ENCODE measurements at regions not wholly inside any gene's neighbourhood (a gene's known extent, or its start where the extent isn't known, plus 50 kb on each side); places are given as distances from the start of the nearest gene placed in this dataset.

DNA sequence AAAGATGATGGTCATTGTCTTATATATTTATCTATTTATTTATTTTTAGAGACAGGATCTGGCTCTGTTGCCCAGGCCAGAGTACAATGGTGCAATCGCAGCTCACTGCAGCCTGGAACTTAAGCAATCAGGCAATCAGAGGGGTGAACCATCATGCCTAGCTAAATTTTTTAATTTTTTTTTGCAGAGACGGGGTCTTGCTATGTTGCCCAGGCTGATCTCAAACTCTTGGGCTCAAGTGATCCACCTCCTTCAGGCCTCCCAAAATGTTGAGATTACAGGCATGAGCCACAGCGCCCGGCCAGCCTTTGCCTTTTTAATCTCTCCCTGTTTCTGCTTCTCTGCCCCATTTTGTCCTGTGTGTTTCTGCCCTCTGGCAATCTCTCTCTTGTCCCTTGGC lies 102.2 kb downstream of the NCR2 start:
- Histone ChIP-seq H3K27me3 (ENCODE audit: insufficient read depth, low read length) (peaks cover 4% of the 10 kb centered on the region; the same call in 1 of the 2 replicates), H2BK120ac (ENCODE audit: low read depth, low read length, poor library complexity, severe bottlenecking) (no peak overlapping the region), H2BK5ac (ENCODE audit: insufficient read length, low read length) (no peak overlapping the region), H2AFZ (ENCODE audit: low read length) (no peak overlapping the region), H2BK15ac (ENCODE audit: low read depth, low read length) (no peak overlapping the region), H4K5ac (ENCODE audit: insufficient read length, low read depth, low read length) (no peak overlapping the region), H4K20me1 (ENCODE audit: control insufficient read depth, insufficient read depth, insufficient read length) (no peaks in the 10 kb centered on the region), H3K4ac (ENCODE audit: low read depth, low read length) (no peak overlapping the region), H2BK12ac (ENCODE audit: insufficient read length, low read depth, low read length) (no peak overlapping the region), H3T11ph (ENCODE audit: low read length) (no peak overlapping the region), H3K9me3 (ENCODE audit: control insufficient read depth, low read depth, low read length) (no peaks in the 10 kb centered on the region), H3K9ac (ENCODE audit: extremely low read depth, insufficient read length, low read length) (no peak overlapping the region), H3K4me1 (ENCODE audit: insufficient read depth, low read length) (peaks cover 3% of the 10 kb centered on the region), H2AK5ac (ENCODE audit: insufficient read length, low read length) (no peak overlapping the region), H3K23ac (ENCODE audit: insufficient read length, low read depth, low read length) (no peak overlapping the region), H3K27ac (ENCODE audit: insufficient read length, low read depth, low read length) (no peak overlapping the region), H3K14ac (ENCODE audit: insufficient read depth, low read length) (no peak overlapping the region), H3K79me1 (ENCODE audit: insufficient read depth, low read depth, low read length, poor library complexity, severe bottlenecking) (no peaks in the 10 kb centered on the region), H3K79me2 (ENCODE audit: insufficient read depth, low read length) (no peaks in the 10 kb centered on the region), H3K4me2 (ENCODE audit: insufficient read depth, insufficient read length, low read length) (no peak overlapping the region), H3K56ac (ENCODE audit: insufficient read length, low read depth, low read length) (no peak overlapping the region), H4K91ac (ENCODE audit: insufficient read length, low read depth, low read length) (no peak overlapping the region), H4K8ac (replicated peaks; ENCODE audit: insufficient read length, low read depth, low read length) (no peak overlapping the region), H3K23me2 (ENCODE audit: insufficient read length, low read depth, low read length, poor library complexity, severe bottlenecking) (no peaks in the 10 kb centered on the region), H2BK20ac (ENCODE audit: low read depth, low read length, poor library complexity, severe bottlenecking) (no peak overlapping the region), H3K18ac (ENCODE audit: insufficient read length, low read depth, low read length) (no peak overlapping the region)
- Mint-ChIP-seq H3K27me3 (ENCODE audit: low read depth) (peaks cover 60% of the 10 kb centered on the region), H3K9me3 (no peaks in the 10 kb centered on the region), H3K4me1 (peaks cover 17 to 34% of the 10 kb centered on the region in 2 experiments), H3K36me3 (ENCODE audit: insufficient read depth in 1 of 3, low read depth in 3 of 3) (no peaks in the 10 kb centered on the region), H3K27ac (no peak overlapping the region), H3K4me3 (no peak overlapping the region)
- TF ChIP-seq, protein P1, sequence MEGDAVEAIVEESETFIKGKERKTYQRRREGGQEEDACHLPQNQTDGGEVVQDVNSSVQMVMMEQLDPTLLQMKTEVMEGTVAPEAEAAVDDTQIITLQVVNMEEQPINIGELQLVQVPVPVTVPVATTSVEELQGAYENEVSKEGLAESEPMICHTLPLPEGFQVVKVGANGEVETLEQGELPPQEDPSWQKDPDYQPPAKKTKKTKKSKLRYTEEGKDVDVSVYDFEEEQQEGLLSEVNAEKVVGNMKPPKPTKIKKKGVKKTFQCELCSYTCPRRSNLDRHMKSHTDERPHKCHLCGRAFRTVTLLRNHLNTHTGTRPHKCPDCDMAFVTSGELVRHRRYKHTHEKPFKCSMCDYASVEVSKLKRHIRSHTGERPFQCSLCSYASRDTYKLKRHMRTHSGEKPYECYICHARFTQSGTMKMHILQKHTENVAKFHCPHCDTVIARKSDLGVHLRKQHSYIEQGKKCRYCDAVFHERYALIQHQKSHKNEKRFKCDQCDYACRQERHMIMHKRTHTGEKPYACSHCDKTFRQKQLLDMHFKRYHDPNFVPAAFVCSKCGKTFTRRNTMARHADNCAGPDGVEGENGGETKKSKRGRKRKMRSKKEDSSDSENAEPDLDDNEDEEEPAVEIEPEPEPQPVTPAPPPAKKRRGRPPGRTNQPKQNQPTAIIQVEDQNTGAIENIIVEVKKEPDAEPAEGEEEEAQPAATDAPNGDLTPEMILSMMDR (conservative IDR thresholded peaks at IDR 0.05), result no peak
- DNase-seq, result no peak
- WGBS (ENCODE audit: extremely low coverage, insufficient read length, low lambda C conversion rate), result no CpG with 5 or more reads among the region's 4 CpGs
